ENCODE measurements at regions not wholly inside any gene's neighbourhood (a gene's known extent, or its start where the extent isn't known, plus 50 kb on each side); places are given as distances from the start of the nearest gene placed in this dataset.

GRCh38 chr11:115874843-115875242 is 370.6 kb upstream of the CADM1 start (continued):
- TF ChIP-seq FOXM1 (IDR thresholded peaks at IDR 0.05; ENCODE audit: low read depth) (no peak), YY1 (IDR thresholded peaks at IDR 0.05; ENCODE audit: low read depth) (no peak), RCOR1 (IDR thresholded peaks at IDR 0.05; ENCODE audit: low read length) (no peak)

DNA sequence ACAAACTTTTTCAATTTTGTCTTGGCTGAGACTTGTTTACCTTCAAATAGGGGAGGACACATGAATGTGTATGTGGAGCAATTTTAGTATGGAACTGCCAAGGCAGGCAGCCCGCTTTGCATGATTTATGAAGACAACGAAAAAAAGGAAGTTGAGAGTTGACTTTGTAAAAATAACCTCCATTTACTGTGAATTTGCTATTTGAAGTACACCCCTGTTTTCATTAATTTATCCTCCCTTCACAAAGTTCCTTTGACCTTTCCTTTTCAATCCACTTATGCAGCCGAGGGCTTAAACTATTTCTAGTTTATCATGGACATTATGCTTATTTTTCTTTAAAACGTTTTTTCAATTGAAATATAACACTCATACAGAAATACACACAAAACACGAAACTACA is 369.6 kb upstream of the CADM1 start:
- WGBS (ENCODE audit: low lambda C conversion rate), result 29% methylated on average over 5 of the region's 5 CpGs
- no peak for TF ChIP-seq YY1 (IDR thresholded peaks at IDR 0.05; ENCODE audit: low read depth)
- TF ChIP-seq FOSL2 (IDR thresholded peaks at IDR 0.05; ENCODE audit: borderline replicate concordance, low read depth), result no peak
- no peak for TF ChIP-seq SIN3A (IDR thresholded peaks at IDR 0.05; ENCODE audit: borderline replicate concordance, low read depth, low read length)
- TF ChIP-seq TCF12 (IDR thresholded peaks at IDR 0.05), result no peak
- no peak for TF ChIP-seq EP300 (IDR thresholded peaks at IDR 0.05; ENCODE audit: borderline replicate concordance in 1 of 2, low read depth in 1 of 2, low read length in 1 of 2)
- TF ChIP-seq FOXM1 (IDR thresholded peaks at IDR 0.05; ENCODE audit: low read depth), result no peak
- TF ChIP-seq, protein P1, sequence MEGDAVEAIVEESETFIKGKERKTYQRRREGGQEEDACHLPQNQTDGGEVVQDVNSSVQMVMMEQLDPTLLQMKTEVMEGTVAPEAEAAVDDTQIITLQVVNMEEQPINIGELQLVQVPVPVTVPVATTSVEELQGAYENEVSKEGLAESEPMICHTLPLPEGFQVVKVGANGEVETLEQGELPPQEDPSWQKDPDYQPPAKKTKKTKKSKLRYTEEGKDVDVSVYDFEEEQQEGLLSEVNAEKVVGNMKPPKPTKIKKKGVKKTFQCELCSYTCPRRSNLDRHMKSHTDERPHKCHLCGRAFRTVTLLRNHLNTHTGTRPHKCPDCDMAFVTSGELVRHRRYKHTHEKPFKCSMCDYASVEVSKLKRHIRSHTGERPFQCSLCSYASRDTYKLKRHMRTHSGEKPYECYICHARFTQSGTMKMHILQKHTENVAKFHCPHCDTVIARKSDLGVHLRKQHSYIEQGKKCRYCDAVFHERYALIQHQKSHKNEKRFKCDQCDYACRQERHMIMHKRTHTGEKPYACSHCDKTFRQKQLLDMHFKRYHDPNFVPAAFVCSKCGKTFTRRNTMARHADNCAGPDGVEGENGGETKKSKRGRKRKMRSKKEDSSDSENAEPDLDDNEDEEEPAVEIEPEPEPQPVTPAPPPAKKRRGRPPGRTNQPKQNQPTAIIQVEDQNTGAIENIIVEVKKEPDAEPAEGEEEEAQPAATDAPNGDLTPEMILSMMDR (IDR thresholded peaks at IDR 0.05), result no peak
- no peak for TF ChIP-seq JUND (IDR thresholded peaks at IDR 0.05)
- no peak for TF ChIP-seq RFX5 (IDR thresholded peaks at IDR 0.05; ENCODE audit: low read length)
- TF ChIP-seq, protein P2, sequence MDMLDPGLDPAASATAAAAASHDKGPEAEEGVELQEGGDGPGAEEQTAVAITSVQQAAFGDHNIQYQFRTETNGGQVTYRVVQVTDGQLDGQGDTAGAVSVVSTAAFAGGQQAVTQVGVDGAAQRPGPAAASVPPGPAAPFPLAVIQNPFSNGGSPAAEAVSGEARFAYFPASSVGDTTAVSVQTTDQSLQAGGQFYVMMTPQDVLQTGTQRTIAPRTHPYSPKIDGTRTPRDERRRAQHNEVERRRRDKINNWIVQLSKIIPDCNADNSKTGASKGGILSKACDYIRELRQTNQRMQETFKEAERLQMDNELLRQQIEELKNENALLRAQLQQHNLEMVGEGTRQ (IDR thresholded peaks at IDR 0.05; ENCODE audit: borderline replicate concordance, low read depth, low read length), result no peak
- no peak for TF ChIP-seq TAF1 (IDR thresholded peaks at IDR 0.05; ENCODE audit: borderline replicate concordance, low read depth, low read length)
- TF ChIP-seq REST (IDR thresholded peaks at IDR 0.05; ENCODE audit: low read depth, low read length), result no peak
- TF ChIP-seq, protein P3, sequence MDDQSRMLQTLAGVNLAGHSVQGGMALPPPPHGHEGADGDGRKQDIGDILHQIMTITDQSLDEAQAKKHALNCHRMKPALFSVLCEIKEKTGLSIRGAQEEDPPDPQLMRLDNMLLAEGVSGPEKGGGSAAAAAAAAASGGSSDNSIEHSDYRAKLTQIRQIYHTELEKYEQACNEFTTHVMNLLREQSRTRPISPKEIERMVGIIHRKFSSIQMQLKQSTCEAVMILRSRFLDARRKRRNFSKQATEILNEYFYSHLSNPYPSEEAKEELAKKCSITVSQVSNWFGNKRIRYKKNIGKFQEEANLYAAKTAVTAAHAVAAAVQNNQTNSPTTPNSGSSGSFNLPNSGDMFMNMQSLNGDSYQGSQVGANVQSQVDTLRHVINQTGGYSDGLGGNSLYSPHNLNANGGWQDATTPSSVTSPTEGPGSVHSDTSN (IDR thresholded peaks at IDR 0.05), result no peak
- TF ChIP-seq IRF3 (IDR thresholded peaks at IDR 0.05; ENCODE audit: low read depth, low read length), result no peak
- no peak for TF ChIP-seq EZH2phosphoT487 (IDR thresholded peaks at IDR 0.05; ENCODE audit: borderline replicate concordance, low read depth)
- TF ChIP-seq CHD2 (IDR thresholded peaks at IDR 0.05; ENCODE audit: low read length, partially characterized antibody), result no peak

More for the DNA sequence above, 369.6 kb upstream of the CADM1 start:
- Histone ChIP-seq H3K9ac (no peak overlapping the region), H3K79me2 (ENCODE audit: insufficient read depth) (no peaks in the 10 kb centered on the region), H3F3A (replicated peaks; ENCODE audit: insufficient read depth) (no peaks in the 10 kb centered on the region), H4K20me1 (ENCODE audit: insufficient read depth) (no peaks in the 10 kb centered on the region), H3K36me3 (replicated peaks in 1 of 2; ENCODE audit: control insufficient read depth in 1 of 2, insufficient read depth in 2 of 2, low read length in 1 of 2) (no peaks in the 10 kb centered on the region), H3K4me3 (ENCODE audit: low read depth in 2 of 2, low read length in 1 of 2) (no peak overlapping the region), H3K4me1 (ENCODE audit: control insufficient read depth in 1 of 2, insufficient read depth in 2 of 2, low read depth in 1 of 2, low read length in 1 of 2) (peaks cover 0 to 10% of the 10 kb centered on the region in 2 experiments; a peak in 1 of 4 replicates), H2AFZ (ENCODE audit: low read depth) (no peak overlapping the region), H3K9me3 (no peaks in the 10 kb centered on the region), H3K4me2 (no peak overlapping the region), H3K27ac (ENCODE audit: low read depth in 2 of 2, low read length in 1 of 2) (no peak overlapping the region), H3K27me3 (ENCODE audit: insufficient read depth) (no peaks in the 10 kb centered on the region), H3K9me2 (no peaks in the 10 kb centered on the region)
- CTCF ChIA-PET, result no interaction called here
- no peak for DNase-seq
- POLR2A ChIA-PET, result no interaction called here

Data from SK-N-SH (cell line).